Thoracic aorta (tissue), 2 donors: ENCODE measurements at regions not wholly inside any gene's neighbourhood (a gene's known extent, or its start where the extent isn't known, plus 50 kb on each side); places are given as distances from the start of the nearest gene placed in this dataset.
"Not testable (repeated sequence)": the region's sequence is repeated elsewhere in the genome, so short reads cannot be mapped to it uniquely, and the experiment has no call there.

Source experiments
- ATAC-seq: fragments of 150-250 bp; one replicate; pipeline ENCODE4 v1.8.0; 2017; ENCODE audit warnings: low read depth; ENCODE audit not compliant: insufficient number of reproducible peaks, low FRiP score
- DNase-seq: peaks from one replicate; pipeline ENCODE4 v3.0.0-alpha.2; 2020; ENCODE audit warnings: low spot score
- H3K27ac ChIP-seq, 2 donors: fragments of 200-600 bp; sonication (generic); 1 replicate in 1 of 2; 2 replicates in 1 of 2; pipeline ENCODE4 v1.5.1; 2016; ENCODE audit warnings: mild to moderate bottlenecking in 2 of 2, moderate library complexity in 2 of 2
- H3K27me3 ChIP-seq: fragments of 200-600 bp; sonication (generic); replicated peaks from 2 replicates; pipeline ENCODE4 v1.6.0; 2016; ENCODE audit warnings: mild to moderate bottlenecking; ENCODE audit not compliant: insufficient read depth
- H3K36me3 ChIP-seq: fragments of 200-600 bp; sonication (generic); one replicate; pipeline ENCODE4 v1.5.1; 2016
- H3K4me1 ChIP-seq, 2 donors: fragments of 200-600 bp; sonication (generic); 1 replicate in 1 of 2; 2 replicates in 1 of 2; pipeline versions ENCODE4 v1.5.1 to v1.6.0; 2016; ENCODE audit warnings: low read depth in 2 of 2, mild to moderate bottlenecking in 1 of 2; ENCODE audit not compliant: control insufficient read depth in 1 of 2
- H3K4me3 ChIP-seq: fragments of 200-600 bp; sonication (generic); 2 replicates; pipeline ENCODE4 v1.5.1; 2016; ENCODE audit warnings: mild to moderate bottlenecking
- H3K9me3 ChIP-seq: fragments of 200-600 bp; sonication (generic); 2 replicates; pipeline ENCODE4 v1.5.1; 2016
- TF ChIP-seq, protein P1 (sequence below): fragments of 200-600 bp; sonication (generic); IDR thresholded peaks from one replicate; pipeline ENCODE4 v1.5.1; 2019; ENCODE audit warnings: antibody characterized with exemption

DNA sequence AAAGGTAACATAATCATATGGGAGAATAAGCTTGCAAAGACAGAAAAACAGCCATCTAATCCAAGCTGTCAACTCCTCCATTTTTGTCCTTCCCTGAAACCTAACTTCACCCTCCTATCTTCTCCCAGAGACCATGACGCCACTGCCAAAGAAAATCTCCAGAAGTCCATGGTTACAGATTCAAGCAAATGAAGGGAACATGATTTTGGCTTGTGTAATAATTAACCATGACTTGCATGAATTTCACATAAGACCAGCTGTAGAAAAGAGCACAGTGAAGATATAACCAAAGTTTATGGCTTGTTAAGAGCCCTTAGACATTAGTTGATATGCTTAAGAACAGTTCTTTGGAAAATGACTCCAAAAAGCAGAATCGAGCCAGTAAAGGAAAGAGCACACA lies 342.1 kb upstream of the NRSN1 start:
- peak overlapping the region; percentile 18 for H3K4me3 ChIP-seq

DNA sequence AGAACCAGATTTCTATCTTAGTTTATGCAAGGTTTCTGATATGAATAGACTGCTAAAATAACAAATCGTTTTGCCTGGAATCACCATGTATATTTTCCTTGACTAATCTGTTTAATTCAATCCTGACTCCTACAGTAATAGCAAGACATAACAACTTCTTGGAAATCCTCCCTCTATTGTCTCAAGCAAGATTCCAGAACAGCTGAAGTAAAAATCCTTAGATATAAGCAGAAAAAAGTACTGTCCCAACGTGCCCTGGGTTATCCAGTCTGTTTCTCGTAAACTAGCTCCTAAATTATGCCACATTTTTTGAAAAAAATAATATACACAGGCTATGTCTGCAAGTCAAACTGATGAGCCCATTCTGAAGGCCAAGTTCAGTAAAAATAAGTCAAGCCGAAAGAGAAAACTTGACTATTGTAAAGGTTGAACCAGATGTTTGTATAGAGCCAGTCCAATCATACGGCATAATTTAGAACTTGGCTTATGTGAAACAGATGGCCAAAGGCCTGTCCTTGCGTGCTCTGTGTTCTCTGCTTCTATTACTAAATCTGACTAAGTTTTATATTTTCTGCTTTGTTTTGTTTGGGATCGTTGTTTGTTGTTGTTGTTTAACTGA lies 341.6 kb upstream of the NRSN1 start:
- Histone ChIP-seq H3K4me3 (peak overlapping the region; percentile 18), H3K36me3 (no peaks in the 10 kb centered on the region), H3K9me3 (no peaks in the 10 kb centered on the region), H3K4me1 (peaks cover 23 to 28% of the 10 kb centered on the region in 2 donors), H3K27me3 (no peaks in the 10 kb centered on the region), H3K27ac (peak overlapping the region; percentile 25 to 63)
- TF ChIP-seq, protein P1, sequence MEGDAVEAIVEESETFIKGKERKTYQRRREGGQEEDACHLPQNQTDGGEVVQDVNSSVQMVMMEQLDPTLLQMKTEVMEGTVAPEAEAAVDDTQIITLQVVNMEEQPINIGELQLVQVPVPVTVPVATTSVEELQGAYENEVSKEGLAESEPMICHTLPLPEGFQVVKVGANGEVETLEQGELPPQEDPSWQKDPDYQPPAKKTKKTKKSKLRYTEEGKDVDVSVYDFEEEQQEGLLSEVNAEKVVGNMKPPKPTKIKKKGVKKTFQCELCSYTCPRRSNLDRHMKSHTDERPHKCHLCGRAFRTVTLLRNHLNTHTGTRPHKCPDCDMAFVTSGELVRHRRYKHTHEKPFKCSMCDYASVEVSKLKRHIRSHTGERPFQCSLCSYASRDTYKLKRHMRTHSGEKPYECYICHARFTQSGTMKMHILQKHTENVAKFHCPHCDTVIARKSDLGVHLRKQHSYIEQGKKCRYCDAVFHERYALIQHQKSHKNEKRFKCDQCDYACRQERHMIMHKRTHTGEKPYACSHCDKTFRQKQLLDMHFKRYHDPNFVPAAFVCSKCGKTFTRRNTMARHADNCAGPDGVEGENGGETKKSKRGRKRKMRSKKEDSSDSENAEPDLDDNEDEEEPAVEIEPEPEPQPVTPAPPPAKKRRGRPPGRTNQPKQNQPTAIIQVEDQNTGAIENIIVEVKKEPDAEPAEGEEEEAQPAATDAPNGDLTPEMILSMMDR, result no peak
- no peak for ATAC-seq
- no peak for DNase-seq

More for the DNA sequence above, 342.1 kb upstream of the NRSN1 start:
- TF ChIP-seq, protein P1, result no peak
- peak; percentile 28 for ATAC-seq
- Histone ChIP-seq H3K27ac (peak overlapping the region; percentile 25 to 63), H3K9me3 (no peaks in the 10 kb centered on the region), H3K36me3 (no peaks in the 10 kb centered on the region), H3K27me3 (no peaks in the 10 kb centered on the region), H3K4me1 (peaks cover 23 to 28% of the 10 kb centered on the region in 2 donors)
- no peak for DNase-seq

DNA sequence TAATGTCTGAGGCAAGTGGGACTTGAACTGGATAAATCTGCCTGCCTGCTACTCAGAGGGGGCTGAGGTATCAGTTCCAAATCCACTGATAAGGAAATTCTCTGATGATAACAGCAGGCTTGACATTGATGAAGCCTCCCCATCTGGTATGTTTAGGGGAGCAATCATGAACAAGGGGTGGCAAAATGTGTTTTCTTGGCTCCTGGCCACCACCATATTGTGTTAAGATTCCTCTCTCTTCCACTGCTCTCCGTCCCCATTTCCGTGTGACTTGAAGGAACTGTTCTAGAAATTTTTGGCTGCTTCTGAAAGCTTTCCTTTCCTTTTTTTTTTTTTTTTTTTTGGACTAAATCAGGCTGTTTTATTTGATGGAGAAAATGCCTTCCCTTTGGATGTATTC lies 335.3 kb upstream of the NRSN1 start:
- Histone ChIP-seq H3K36me3 (no peaks in the 10 kb centered on the region), H3K4me3 (no peak overlapping the region), H3K9me3 (no peaks in the 10 kb centered on the region), H3K27me3 (no peaks in the 10 kb centered on the region), H3K27ac (no peak overlapping the region), H3K4me1 (peaks cover under 1 to 8% of the 10 kb centered on the region in 2 donors)
- ATAC-seq, result no peak
- DNase-seq, result no peak
- TF ChIP-seq, protein P1, result no peak

DNA sequence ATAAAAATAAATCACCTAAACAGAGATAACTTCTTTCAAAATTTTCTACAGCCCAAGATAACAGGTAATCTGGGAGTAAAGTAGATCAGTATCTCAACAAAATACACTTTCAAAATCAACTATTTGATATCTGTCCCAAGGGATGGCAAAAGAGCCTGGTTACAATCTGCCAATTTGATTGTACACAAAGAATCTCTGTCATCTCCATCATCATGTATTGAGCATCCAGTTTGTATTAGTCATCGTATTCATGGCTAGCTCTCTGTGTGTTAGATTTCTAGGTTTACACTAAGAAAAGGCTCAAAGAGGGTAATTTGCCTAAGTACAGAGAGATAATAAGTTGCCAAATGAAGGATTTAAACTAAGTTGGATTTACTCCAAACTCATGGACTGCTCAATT lies 329.0 kb upstream of the NRSN1 start:
- H3K9me3 ChIP-seq, result no peaks in the 10 kb centered on the region

DNA sequence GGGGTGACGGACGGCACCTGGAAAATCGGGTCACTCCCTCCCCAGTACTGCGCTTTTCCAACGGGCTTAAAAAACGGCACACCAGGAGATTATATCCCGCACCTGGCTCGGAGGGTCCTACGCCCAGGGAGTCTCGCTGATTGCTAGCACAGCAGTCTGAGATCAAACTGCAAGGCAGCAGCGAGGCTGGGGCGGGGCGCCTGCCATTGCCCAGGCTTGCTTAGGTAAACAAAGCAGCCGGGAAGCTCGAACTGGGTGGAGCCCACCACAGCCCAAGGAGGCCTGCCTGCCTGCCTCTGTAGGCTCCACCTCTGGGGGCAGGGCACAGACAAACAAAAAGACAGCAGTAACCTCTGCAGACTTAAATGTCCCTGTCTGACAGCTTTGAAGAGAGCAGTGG lies 321.7 kb upstream of the NRSN1 start:
- H3K4me3 ChIP-seq, DNase-seq, H3K27ac ChIP-seq, H3K9me3 ChIP-seq, H3K27me3 ChIP-seq, H3K36me3 ChIP-seq, ATAC-seq, H3K4me1 ChIP-seq: not testable (repeated sequence)

More for the DNA sequence above, 329.0 kb upstream of the NRSN1 start:
- TF ChIP-seq, protein P1, result no peak
- Histone ChIP-seq H3K27me3 (no peaks in the 10 kb centered on the region), H3K4me3 (no peak overlapping the region), H3K27ac (no peak overlapping the region), H3K4me1 (no peaks in the 10 kb centered on the region), H3K36me3 (no peaks in the 10 kb centered on the region)
- DNase-seq, result no peak
- no peak for ATAC-seq

DNA sequence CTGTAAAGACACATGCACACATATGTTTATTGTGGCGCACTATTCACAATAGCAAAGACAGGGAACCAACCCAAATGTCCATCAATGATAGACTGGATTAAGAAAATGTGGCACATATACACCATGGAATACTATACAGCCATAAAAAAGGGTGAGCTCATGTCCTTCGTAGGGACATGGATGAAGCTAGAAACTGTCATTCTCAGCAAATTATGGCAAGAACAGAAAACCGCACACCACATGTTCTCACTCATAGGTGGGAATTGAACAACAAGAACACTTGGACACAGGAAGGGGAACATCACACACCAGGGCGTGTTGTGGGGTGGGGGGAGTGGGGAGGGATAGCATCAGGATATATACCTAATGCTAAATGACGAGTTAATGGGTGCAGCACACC lies 304.9 kb upstream of the NRSN1 start:
- H3K36me3 ChIP-seq, H3K4me3 ChIP-seq, H3K27me3 ChIP-seq, H3K4me1 ChIP-seq, DNase-seq, H3K27ac ChIP-seq, ATAC-seq, H3K9me3 ChIP-seq: not testable (repeated sequence)
